Calu3 (cell line): ENCODE measurements at regions not wholly inside any gene's neighbourhood (a gene's known extent, or its start where the extent isn't known, plus 50 kb on each side); places are given as distances from the start of the nearest gene placed in this dataset.
"Not testable (repeated sequence)": the region's sequence is repeated elsewhere in the genome, so short reads cannot be mapped to it uniquely, and the experiment has no call there.

Source experiments
- BruUV-seq: library from RNA; stranded (reverse); fragments of 400-500 nt; replicated peaks from 2 replicates; lab custom pipeline; 2021; lab: Mats Ljungman, UMichigan
- CTCF ChIA-PET: fragments of 300-600 bp; sonication (Branson Sonifier 250); formaldehyde crosslinking; loops from one replicate; lab custom pipeline; 2022; ENCODE audit warnings: antibody characterized with exemption; lab: Charles Lee
- DNase-seq: peaks from one replicate; pipeline ENCODE4 v3.0.0; 2022
- H3K27ac Mint-ChIP-seq: one replicate; pipeline ENCODE4 v1.8.0; 2022; ENCODE audit warnings: mixed read lengths; ENCODE audit not compliant: unreplicated experiment
- H3K27me3 Mint-ChIP-seq: one replicate; pipeline ENCODE4 v1.8.0; 2022; ENCODE audit warnings: mixed read lengths; ENCODE audit not compliant: unreplicated experiment
- H3K36me3 Mint-ChIP-seq: one replicate; pipeline ENCODE4 v1.8.0; 2022; ENCODE audit warnings: mild to moderate bottlenecking, moderate library complexity, mixed read lengths; ENCODE audit not compliant: insufficient read depth, unreplicated experiment
- H3K4me1 Mint-ChIP-seq: one replicate; pipeline ENCODE4 v1.8.0; 2022; ENCODE audit warnings: mild to moderate bottlenecking, low read depth, mixed read lengths; ENCODE audit not compliant: unreplicated experiment
- H3K4me3 Mint-ChIP-seq: one replicate; pipeline ENCODE4 v1.8.0; 2022; ENCODE audit warnings: mild to moderate bottlenecking, low read depth, moderate library complexity, mixed read lengths; ENCODE audit not compliant: unreplicated experiment
- H3K9me3 Mint-ChIP-seq: one replicate; pipeline ENCODE4 v1.8.0; 2022; ENCODE audit warnings: low read depth, mixed read lengths; ENCODE audit not compliant: unreplicated experiment
- CTCF ChIP-seq: fragments of 200-600 bp; IDR thresholded peaks from one replicate; pipeline ENCODE4 v1.8.0; 2022; ENCODE audit warnings: antibody characterized with exemption; ENCODE audit not compliant: unreplicated experiment
- intact Hi-C: fragments of 100-400 bp; cut with micrococcal nuclease; formaldehyde crosslinking; loops from one replicate; pipeline ENCODE4 v1.10.0; 2022; ENCODE audit not compliant: unreplicated experiment

DNA sequence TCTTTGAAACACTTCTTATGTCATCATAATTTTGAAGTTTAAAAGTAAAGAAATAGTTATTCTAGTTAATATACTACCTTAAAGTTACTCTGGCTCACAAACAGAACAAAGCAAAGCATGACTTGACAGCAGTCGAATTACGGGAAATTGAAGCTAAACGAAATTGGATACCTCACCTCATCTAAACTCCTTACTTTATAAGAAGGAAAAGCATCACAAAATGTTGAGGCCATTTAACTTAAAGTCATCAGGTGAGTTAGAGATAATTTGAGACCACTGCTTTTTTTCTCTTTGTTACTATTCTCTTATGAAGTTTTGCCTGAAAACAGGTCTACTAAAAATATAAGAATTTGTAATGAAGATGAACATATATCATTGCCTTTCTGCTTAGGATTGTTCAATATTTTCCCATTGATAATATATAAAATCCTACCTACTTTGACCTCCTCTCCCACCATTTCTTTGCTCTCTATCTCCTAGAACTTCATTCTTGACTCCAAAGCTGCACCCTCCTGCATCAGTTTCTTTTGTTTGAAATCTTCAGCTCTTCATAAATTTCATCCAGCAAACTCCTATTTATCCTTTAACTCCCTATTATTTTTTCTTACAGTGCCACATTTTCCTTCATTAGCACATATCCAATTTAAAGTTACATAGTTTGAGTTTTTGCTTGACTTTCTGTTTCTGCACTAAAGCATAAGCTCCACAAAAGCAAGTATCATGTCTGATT, 510.7 kb upstream of the ZNF337 start:
- no peak for DNase-seq
- intact Hi-C loops = no loop called here
- H3K27ac Mint-ChIP-seq = no peak overlapping the region
- BruUV-seq = no TSS peak
- no peak for TF ChIP-seq CTCF
- no peaks in the 10 kb centered on the region for H3K27me3 Mint-ChIP-seq
- H3K4me3 Mint-ChIP-seq = no peak overlapping the region
- H3K9me3 Mint-ChIP-seq = no peaks in the 10 kb centered on the region
- H3K4me1 Mint-ChIP-seq = no peaks in the 10 kb centered on the region
- CTCF ChIA-PET = no interaction called here
- H3K36me3 Mint-ChIP-seq = no peaks in the 10 kb centered on the region

- no peak overlapping the region for H3K27ac Mint-ChIP-seq
- H3K36me3 Mint-ChIP-seq = no peaks in the 10 kb centered on the region
- CTCF ChIA-PET = no interaction called here
- no peak for TF ChIP-seq CTCF
- intact Hi-C loops = no loop called here
- no peaks in the 10 kb centered on the region for H3K4me1 Mint-ChIP-seq
- H3K27me3 Mint-ChIP-seq = no peaks in the 10 kb centered on the region
- no peak for DNase-seq
- no peak overlapping the region for H3K4me3 Mint-ChIP-seq
- no TSS peak for BruUV-seq
- H3K9me3 Mint-ChIP-seq = no peaks in the 10 kb centered on the region
Observed at GRCh38 chr20:26205350-26205749, 508.7 kb upstream of the ZNF337 start.

DNA sequence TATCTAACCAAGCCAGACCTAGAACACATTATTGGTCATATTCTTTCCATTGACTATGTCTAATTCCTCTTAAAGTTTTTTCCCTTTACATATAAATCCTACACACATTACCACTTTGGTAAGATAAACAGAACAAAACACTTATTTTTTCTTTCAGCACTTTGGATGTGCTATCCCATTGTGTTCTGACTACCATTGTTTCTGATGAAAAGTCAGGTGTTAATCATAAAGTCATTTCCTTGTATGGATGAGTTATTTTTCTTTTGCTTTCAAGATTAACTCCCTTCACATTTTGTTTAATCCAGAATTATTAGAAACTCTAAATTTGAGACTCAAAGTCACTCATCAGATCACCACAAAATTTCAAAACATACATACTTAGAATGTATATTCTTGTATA, 504.4 kb upstream of the ZNF337 start:
- not testable (repeated sequence) for DNase-seq

GRCh38 chr20:26187329-26187728, 490.7 kb upstream of the ZNF337 start:
- DNase-seq, BruUV-seq, H3K27ac Mint-ChIP-seq, H3K4me3 Mint-ChIP-seq, CTCF ChIA-PET, intact Hi-C loops, H3K4me1 Mint-ChIP-seq, H3K9me3 Mint-ChIP-seq, H3K27me3 Mint-ChIP-seq, H3K36me3 Mint-ChIP-seq: not testable (repeated sequence)

More for the DNA sequence above, 504.4 kb upstream of the ZNF337 start:
- H3K4me3 Mint-ChIP-seq, H3K4me1 Mint-ChIP-seq, CTCF ChIA-PET, H3K27me3 Mint-ChIP-seq, intact Hi-C loops, BruUV-seq, H3K36me3 Mint-ChIP-seq, H3K27ac Mint-ChIP-seq, H3K9me3 Mint-ChIP-seq: not testable (repeated sequence)

GRCh38 chr20:26183720-26184119, 487.1 kb upstream of the ZNF337 start:
- DNase-seq, H3K4me1 Mint-ChIP-seq, CTCF ChIA-PET, BruUV-seq, H3K27me3 Mint-ChIP-seq, H3K9me3 Mint-ChIP-seq, H3K27ac Mint-ChIP-seq, H3K4me3 Mint-ChIP-seq, intact Hi-C loops, H3K36me3 Mint-ChIP-seq: not testable (repeated sequence)

GRCh38 chr20:26181364-26181763, 484.7 kb upstream of the ZNF337 start:
- DNase-seq, H3K27ac Mint-ChIP-seq, H3K4me1 Mint-ChIP-seq, BruUV-seq, H3K9me3 Mint-ChIP-seq, intact Hi-C loops, H3K36me3 Mint-ChIP-seq, CTCF ChIA-PET, H3K4me3 Mint-ChIP-seq, H3K27me3 Mint-ChIP-seq: not testable (repeated sequence)

- BruUV-seq, H3K4me1 Mint-ChIP-seq, CTCF ChIA-PET, H3K9me3 Mint-ChIP-seq, H3K4me3 Mint-ChIP-seq, H3K27ac Mint-ChIP-seq, DNase-seq, intact Hi-C loops, H3K36me3 Mint-ChIP-seq, H3K27me3 Mint-ChIP-seq: not testable (repeated sequence)
Observed at GRCh38 chr20:26171875-26172274, 475.2 kb upstream of the ZNF337 start.
